GM21786 (cell line): ENCODE measurements at regions not wholly inside any gene's neighbourhood (a gene's known extent, or its start where the extent isn't known, plus 50 kb on each side); places are given as distances from the start of the nearest gene placed in this dataset.

Source experiments
- ATAC-seq: cut with Tn5 transposase; IDR thresholded peaks from one replicate; pipeline ENCODE4 v1.9.1; 2021; ENCODE audit not compliant: unreplicated experiment

- no peak for ATAC-seq
Observed at GRCh38 chr1:184141361-184141880, 89.9 kb downstream of the TSEN15 start.

GRCh38 chr1:184143449-184143848 is 91.9 kb downstream of the TSEN15 start:
- ATAC-seq = no peak

GRCh38 chr1:184145083-184145482 is 93.6 kb downstream of the TSEN15 start:
- no peak for ATAC-seq

GRCh38 chr1:184146202-184146601 is 94.7 kb downstream of the TSEN15 start:
- no peak for ATAC-seq

- ATAC-seq = no peak
Observed at GRCh38 chr1:184150776-184151531, 99.4 kb downstream of the TSEN15 start.

- ATAC-seq = no peak
Observed at GRCh38 chr1:184152434-184152898, 100.9 kb downstream of the TSEN15 start.

- ATAC-seq = no peak
Observed at GRCh38 chr1:184152974-184153373, 101.4 kb downstream of the TSEN15 start.

GRCh38 chr1:184153731-184154130 is 102.2 kb downstream of the TSEN15 start:
- ATAC-seq = no peak

- no peak for ATAC-seq
Observed at GRCh38 chr1:184156521-184157393, 105.2 kb downstream of the TSEN15 start.

- no peak for ATAC-seq
Observed at GRCh38 chr1:184157394-184157742, 105.8 kb downstream of the TSEN15 start.

GRCh38 chr1:184158896-184159681 is 107.6 kb downstream of the TSEN15 start:
- no peak for ATAC-seq

- ATAC-seq = peak; percentile 30
Observed at GRCh38 chr1:184160236-184160635, 108.7 kb downstream of the TSEN15 start.

GRCh38 chr1:184161071-184161698 is 109.7 kb downstream of the TSEN15 start:
- no peak for ATAC-seq

GRCh38 chr1:184162281-184162680 is 110.8 kb downstream of the TSEN15 start:
- ATAC-seq = no peak

GRCh38 chr1:184163674-184164465 is 112.3 kb downstream of the TSEN15 start:
- peak; percentile 78 for ATAC-seq

GRCh38 chr1:184164536-184164935 is 113.0 kb downstream of the TSEN15 start:
- no peak for ATAC-seq

- no peak for ATAC-seq
Observed at GRCh38 chr1:184166485-184166884, 115.0 kb downstream of the TSEN15 start.

- no peak for ATAC-seq
Observed at GRCh38 chr1:184167352-184167751, 115.8 kb downstream of the TSEN15 start.

- no peak for ATAC-seq
Observed at GRCh38 chr1:184170719-184171118, 119.2 kb downstream of the TSEN15 start.

GRCh38 chr1:184176058-184176457 is 124.5 kb downstream of the TSEN15 start:
- no peak for ATAC-seq
